ENCODE measurements at regions not wholly inside any gene's neighbourhood (a gene's known extent, or its start where the extent isn't known, plus 50 kb on each side); places are given as distances from the start of the nearest gene placed in this dataset.
"Not testable (repeated sequence)": the region's sequence is repeated elsewhere in the genome, so short reads cannot be mapped to it uniquely, and the experiment has no call there.

DNA sequence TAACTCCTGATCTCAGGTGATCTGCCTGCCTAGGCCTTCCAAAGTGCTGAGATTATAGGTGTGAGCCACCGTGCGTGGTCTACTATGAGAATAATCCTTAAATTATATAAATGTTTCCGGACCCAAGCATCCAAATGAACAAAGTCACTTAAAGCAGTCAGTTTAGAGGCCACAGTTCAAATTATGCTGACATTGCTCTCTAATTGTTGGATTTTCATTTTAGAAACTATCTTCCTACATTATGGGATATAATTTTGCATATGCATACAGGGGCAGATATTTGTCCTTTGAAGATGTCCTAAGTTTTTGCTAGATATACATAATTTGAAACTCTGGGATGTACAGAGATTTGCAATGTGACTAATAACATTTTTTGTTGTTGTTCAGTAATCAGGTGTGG, 390.1 kb downstream of the RND3 start:
- no peak for DNase-seq (ENCODE audit: low read depth)
- no peak overlapping the region for H3K4me3 ChIP-seq (ENCODE audit: low read depth, low read length)

DNA sequence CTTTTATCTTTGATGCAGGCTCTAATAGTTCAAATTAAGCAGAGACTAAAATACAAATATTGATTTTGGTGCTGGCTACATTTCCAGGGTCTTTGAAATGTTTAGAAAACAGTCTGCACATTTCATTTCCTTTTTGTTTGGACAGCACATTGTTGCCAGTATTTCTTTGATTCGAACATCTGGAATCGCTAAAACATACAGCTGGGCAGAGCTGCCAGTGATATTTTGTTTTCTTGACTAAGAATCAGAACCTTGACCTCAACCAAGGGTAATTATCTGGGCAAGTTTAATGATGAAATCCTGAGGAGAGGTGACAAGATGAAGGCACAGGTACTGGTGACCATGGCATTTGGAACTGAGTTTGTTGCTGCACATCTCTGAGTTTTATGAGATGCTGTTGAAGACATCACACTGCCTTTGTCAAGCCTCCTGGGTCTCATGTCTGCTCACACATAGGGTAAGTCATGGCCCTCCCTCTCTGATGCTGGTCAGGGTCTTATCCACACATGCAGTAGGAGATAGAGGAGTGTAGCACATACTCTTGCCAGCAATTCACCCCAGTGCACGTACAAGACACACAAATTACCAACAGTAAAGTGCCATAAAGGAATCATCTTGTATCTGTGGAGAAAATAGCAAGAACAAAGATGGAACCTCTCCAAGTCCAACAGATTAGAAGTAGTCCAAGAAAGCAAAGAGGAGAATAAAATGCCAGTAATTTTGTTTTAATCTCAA, 391.9 kb downstream of the RND3 start:
- no peak for DNase-seq (ENCODE audit: low read depth)
- no peak overlapping the region for H3K4me3 ChIP-seq (ENCODE audit: low read depth, low read length)

- no peak overlapping the region for H3K4me3 ChIP-seq (ENCODE audit: low read depth, low read length)
- DNase-seq (ENCODE audit: low read depth) = no peak
These were observed 395.6 kb downstream of the RND3 start for GRCh38 chr2:150091846-150092245.

- no peak for DNase-seq (ENCODE audit: low read depth)
- H3K4me3 ChIP-seq (ENCODE audit: low read depth, low read length) = no peak overlapping the region
These were observed 397.4 kb downstream of the RND3 start for GRCh38 chr2:150090031-150090430.

- H3K4me3 ChIP-seq (ENCODE audit: low read depth, low read length) = no peak overlapping the region
- no peak for DNase-seq (ENCODE audit: low read depth)
These were observed 398.9 kb downstream of the RND3 start for GRCh38 chr2:150088538-150088937.

- H3K4me3 ChIP-seq (ENCODE audit: low read depth, low read length) = no peak overlapping the region
- no peak for DNase-seq (ENCODE audit: low read depth)
These were observed 402.0 kb downstream of the RND3 start for GRCh38 chr2:150085478-150085877.

DNA sequence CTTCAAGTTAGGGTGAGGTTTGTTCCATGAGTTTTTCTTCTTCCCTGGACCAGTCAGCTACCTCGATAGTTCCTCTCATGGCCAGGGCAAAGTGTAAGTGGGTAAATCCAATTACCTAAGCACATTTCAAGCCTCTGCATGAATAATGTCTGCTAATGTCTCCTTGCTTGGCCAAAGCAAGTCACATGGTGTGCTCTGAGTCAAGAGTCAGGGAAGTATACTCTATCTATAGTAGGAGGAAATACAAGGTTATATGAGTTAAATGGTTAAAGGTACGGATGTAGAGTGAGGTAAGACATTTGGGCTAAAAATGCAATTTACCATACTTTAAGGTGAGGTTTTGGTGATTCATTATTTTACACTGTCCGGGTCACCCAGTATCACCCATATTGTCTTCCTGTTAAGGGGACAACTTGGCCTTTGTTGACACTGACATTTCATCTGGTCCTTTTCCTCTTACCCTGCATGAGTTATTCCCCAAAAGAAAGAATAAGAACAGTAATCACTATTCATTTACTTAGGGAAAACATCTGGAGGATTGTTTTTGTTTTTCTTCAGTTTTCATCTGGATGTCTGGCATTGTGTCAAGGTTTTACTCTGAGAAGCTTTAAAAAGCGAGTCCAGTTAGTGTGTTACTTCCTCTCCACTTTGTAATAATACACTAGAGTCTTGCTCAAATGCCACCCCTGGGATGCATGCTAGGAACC, 405.5 kb downstream of the RND3 start:
- no peak overlapping the region for H3K4me3 ChIP-seq (ENCODE audit: low read depth, low read length)
- no peak for DNase-seq (ENCODE audit: low read depth)

DNA sequence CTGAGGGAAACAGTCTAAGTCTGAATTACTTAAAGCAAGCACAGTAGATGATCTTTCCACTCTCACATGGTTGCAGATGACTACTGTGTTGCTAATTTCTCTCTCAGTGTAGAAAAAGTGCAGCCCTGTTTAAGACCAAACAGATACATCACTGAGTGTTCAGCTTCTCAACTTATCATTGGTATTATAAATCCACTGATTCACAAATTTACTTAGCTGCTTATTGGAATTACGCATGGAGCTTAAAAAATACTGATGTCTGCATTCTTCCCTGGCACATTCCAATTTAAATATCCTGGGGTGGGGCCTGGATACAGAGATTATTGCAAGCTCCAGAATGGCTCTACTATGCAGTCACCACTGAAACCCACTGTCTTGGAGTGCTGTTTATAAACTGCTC, 411.2 kb downstream of the RND3 start:
- H3K4me3 ChIP-seq (ENCODE audit: low read depth, low read length) = no peak overlapping the region
- no peak for DNase-seq (ENCODE audit: low read depth)

- no peak overlapping the region for H3K4me3 ChIP-seq (ENCODE audit: low read depth, low read length)
- DNase-seq (ENCODE audit: low read depth) = no peak
These were observed 411.6 kb downstream of the RND3 start for GRCh38 chr2:150075831-150076230.

DNA sequence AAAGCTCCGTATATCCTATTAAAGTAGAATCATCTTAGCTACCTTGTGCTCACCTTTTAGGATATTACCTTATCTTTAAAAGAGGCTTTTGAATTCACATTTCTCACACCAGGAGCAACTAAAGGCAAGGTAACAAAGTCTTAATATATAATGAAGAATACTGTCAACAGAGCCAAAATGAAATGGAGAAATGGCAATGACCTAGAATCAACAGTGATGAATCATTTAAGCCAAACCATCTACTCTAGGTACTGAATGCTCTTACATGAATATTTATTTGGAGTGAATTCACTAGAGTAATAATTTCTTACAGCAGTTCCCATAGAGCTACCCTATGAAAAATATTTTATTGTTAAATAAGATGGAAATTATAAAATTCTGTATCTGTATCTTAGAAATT, 421.0 kb downstream of the RND3 start:
- H3K4me3 ChIP-seq (ENCODE audit: low read depth, low read length) = no peak overlapping the region
- no peak for DNase-seq (ENCODE audit: low read depth)

DNA sequence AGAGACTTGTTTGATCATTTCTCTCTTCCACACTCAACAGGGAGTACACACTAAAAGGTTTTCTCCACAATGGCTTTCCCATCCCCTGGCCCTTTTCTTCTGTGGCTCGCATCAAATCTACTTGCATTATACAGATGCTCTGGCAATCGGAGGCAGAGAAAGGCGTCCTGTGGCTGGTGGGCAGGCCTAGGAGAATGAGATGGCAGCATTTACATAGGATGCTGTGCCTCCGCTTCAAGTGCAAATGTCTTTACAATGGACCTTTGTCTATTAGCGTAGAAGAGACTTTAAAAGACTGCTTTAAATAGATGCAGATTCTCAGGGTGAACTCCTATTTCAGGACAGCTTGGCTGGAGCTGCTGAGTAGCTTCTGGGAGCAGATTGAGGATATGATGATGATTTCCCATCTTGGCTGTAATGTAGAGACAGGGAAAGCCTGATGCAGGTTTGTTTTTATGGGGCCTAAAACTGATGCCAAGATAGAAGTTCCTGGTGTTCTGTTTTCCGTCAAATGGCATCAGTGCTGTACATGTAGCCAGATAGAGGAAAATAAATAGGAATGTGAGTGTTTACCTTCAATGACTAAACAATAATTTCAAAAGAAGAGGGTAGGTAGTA, 423.4 kb downstream of the RND3 start:
- no peak overlapping the region for H3K4me3 ChIP-seq (ENCODE audit: low read depth, low read length)
- no peak for DNase-seq (ENCODE audit: low read depth)

- H3K4me3 ChIP-seq (ENCODE audit: low read depth, low read length) = no peak overlapping the region
- DNase-seq (ENCODE audit: low read depth) = peak; percentile 74
These were observed 424.0 kb downstream of the RND3 start for GRCh38 chr2:150063432-150063889.

DNA sequence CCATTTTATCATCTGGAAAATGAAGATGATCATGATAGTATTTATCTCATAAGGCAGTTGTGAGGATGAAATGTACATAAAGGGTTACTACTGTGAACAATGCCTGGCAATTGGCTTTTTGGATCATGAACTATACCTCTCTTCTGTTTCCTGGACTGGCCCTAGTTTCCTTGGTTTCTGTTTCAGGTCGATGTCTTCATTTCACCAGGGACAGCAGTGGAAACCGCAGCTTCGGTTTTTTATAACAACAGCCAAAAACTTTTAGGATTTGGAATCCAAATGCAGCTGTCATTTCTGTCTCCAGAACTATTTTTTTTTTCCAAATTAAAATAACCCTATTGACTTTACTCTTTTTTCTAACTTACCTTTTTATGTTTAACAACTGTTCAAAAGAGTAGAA, 425.1 kb downstream of the RND3 start:
- DNase-seq (ENCODE audit: low read depth) = peak; percentile 36

DNA sequence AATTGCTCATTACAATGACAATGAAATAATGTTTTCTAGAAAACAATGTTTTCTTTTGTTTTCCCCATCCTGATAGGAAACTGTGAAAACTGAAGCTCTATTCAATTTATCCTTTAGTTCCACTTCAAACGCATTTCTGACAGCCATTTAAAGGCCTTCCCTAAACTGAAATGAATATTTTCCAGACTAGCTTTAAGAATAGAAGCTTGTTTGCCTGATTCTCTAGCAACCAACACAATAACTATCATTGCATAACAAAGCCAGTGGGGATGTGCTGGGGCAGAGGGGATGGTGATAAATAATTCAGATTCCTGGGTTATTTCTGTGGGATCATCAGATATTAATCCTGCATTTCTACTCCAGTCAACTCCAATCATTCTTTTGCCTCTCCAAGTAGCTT, 427.1 kb downstream of the RND3 start:
- no peak for DNase-seq (ENCODE audit: low read depth)
- H3K4me3 ChIP-seq (ENCODE audit: low read depth, low read length) = no peak overlapping the region

More for the DNA sequence above, 425.1 kb downstream of the RND3 start:
- no peak overlapping the region for H3K4me3 ChIP-seq (ENCODE audit: low read depth, low read length)

DNA sequence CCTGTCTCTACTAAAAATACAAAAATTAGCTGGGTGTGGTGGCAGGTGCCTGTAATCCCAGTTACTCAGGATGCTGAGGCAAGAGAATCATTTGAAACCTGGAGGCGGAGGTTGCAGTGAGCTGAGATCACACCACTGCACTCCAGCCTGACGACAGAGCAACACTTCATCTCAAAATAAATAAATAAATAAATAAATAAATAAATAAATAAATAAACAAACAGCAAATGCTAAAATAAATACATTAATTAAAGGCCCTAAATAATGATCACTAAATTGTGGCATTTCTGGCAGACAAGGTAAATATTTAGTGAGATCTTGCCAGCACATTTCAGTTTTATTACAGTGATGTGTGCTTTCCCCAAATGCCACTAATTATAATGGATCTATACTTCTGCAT, 427.8 kb downstream of the RND3 start:
- DNase-seq (ENCODE audit: low read depth); H3K4me3 ChIP-seq (ENCODE audit: low read depth, low read length): not testable (repeated sequence)

GRCh38 chr2:150052457-150052856, 435.0 kb downstream of the RND3 start:
- no peak for DNase-seq (ENCODE audit: low read depth)
- no peak overlapping the region for H3K4me3 ChIP-seq (ENCODE audit: low read depth, low read length)

DNA sequence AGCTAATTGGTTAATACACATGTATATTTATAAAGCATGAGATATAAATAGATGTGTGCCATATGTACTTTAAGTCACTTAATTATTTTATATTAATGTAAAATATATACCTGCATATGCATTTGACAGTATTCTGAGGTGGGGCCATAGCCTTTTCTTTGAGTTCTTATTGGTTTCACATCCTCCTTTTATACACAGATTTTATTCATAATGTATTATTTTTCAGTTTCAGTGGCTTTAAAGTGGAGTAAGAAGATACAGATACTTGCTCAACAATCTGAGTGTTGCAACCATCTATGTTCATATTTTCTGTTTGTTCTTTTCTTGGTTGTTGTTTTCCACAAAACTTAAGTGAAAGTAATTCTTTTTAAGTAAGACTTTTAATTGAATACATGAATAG, 436.5 kb downstream of the RND3 start:
- no peak overlapping the region for H3K4me3 ChIP-seq (ENCODE audit: low read depth, low read length)
- no peak for DNase-seq (ENCODE audit: low read depth)

- DNase-seq (ENCODE audit: low read depth) = no peak
- no peak overlapping the region for H3K4me3 ChIP-seq (ENCODE audit: low read depth, low read length)
These were observed 437.4 kb downstream of the RND3 start for GRCh38 chr2:150050036-150050435.

- H3K4me3 ChIP-seq (ENCODE audit: low read depth, low read length) = no peak overlapping the region
- no peak for DNase-seq (ENCODE audit: low read depth)
These were observed 439.7 kb downstream of the RND3 start for GRCh38 chr2:150047620-150048222.

DNA sequence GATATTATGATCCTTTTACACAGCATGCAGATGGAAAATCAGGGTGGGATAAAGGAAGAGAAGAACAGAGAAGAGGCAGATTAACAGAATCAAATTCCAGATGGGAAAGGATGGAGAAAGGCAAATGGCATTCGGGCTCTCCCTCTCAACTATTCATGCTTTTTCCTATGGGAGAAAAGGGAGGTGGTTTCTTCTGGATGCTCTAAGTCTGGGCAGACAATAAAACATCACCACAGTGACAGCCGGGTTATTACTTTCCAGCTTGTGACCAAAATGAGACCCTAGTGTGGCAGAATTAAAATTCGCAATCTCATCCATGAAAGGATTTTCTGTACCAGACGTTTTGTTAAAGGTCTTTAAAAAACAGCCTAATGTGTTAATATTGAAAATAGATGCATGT, 440.7 kb downstream of the RND3 start:
- DNase-seq (ENCODE audit: low read depth) = no peak

More for the DNA sequence above, 440.7 kb downstream of the RND3 start:
- peak overlapping the region; percentile 7 for H3K4me3 ChIP-seq (ENCODE audit: low read depth, low read length)

All from skeletal muscle cell (primary cell).